Parathyroid adenoma (tissue), 2 donors: ENCODE measurements at regions not wholly inside any gene's neighbourhood (a gene's known extent, or its start where the extent isn't known, plus 50 kb on each side); places are given as distances from the start of the nearest gene placed in this dataset.

Source experiments
- H2AFZ ChIP-seq: fragments of 300-600 bp; sonication (generic); one replicate; pipeline ENCODE4 v1.7.0; 2017; ENCODE audit warnings: antibody characterized with exemption, mild to moderate bottlenecking
- H3K27ac ChIP-seq: fragments of 300-600 bp; sonication (generic); one replicate; pipeline ENCODE4 v1.7.0; 2017
- H3K27me3 ChIP-seq: fragments of 300-600 bp; sonication (generic); one replicate; pipeline ENCODE4 v1.7.0; 2017; ENCODE audit warnings: low read length; ENCODE audit not compliant: control insufficient read depth, insufficient read depth
- H3K36me3 ChIP-seq: fragments of 300-600 bp; sonication (generic); one replicate; pipeline ENCODE4 v1.7.0; 2017; ENCODE audit warnings: low read length; ENCODE audit not compliant: control insufficient read depth, insufficient read depth
- H3K4me1 ChIP-seq: fragments of 300-600 bp; sonication (generic); one replicate; pipeline ENCODE4 v1.7.0; 2017; ENCODE audit warnings: control low read depth
- H3K4me2 ChIP-seq: fragments of 300-600 bp; sonication (generic); one replicate; pipeline ENCODE4 v1.7.0; 2017; ENCODE audit warnings: low read length
- H3K4me3 ChIP-seq: fragments of 300-600 bp; sonication (generic); one replicate; pipeline ENCODE4 v1.7.0; 2017; ENCODE audit warnings: low read depth, low read length
- H3K79me2 ChIP-seq: fragments of 300-600 bp; sonication (generic); one replicate; pipeline ENCODE4 v1.7.0; 2017; ENCODE audit warnings: control low read depth
- H3K9ac ChIP-seq: fragments of 300-600 bp; sonication (generic); one replicate; pipeline ENCODE4 v1.7.0; 2017; ENCODE audit warnings: mild to moderate bottlenecking
- H3K9me3 ChIP-seq: fragments of 300-600 bp; sonication (generic); one replicate; pipeline ENCODE4 v1.7.0; 2017; ENCODE audit warnings: low read length; ENCODE audit not compliant: control insufficient read depth
- TF ChIP-seq, protein P1 (sequence below): fragments of 300-600 bp; sonication (generic); IDR thresholded peaks from one replicate; pipeline ENCODE4 v1.7.0; 2017; ENCODE audit warnings: antibody characterized with exemption, mild to moderate bottlenecking
- donor health status: primary hyperparathyroidism.

DNA sequence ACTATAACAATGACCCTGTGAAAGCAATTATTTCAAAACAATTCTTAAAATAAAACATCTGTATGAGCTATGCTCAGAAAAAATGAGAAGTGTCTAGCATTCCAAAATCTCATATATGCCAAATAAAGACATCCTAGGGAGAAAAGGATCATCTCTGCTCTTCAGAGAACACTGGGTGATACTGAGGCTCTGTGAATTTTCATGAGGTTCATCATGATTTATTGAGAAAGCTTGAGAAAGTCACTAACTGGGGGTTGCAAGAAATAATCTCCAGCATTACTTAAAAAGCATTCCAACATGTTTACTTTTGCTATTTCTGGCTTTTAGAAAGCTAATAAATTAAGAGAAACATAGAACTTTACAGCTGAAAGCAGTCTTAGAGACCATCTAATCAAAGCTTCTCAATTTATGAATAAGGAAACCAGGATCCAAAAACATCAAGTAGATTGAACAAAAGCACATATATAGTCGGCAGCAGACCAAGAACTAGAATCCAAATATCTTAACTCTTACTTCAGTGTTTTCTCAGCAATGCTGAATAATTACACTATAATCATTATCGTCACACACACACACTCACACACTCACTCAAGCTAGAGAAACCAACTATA, 372.8 kb downstream of the NR2F1-AS1 start:
- H3K36me3 ChIP-seq = no peaks in the 10 kb centered on the region
- H3K4me1 ChIP-seq = no peaks in the 10 kb centered on the region
- H3K9ac ChIP-seq = no peak overlapping the region
- H3K79me2 ChIP-seq = no peaks in the 10 kb centered on the region
- H3K9me3 ChIP-seq = no peaks in the 10 kb centered on the region
- no peak overlapping the region for H3K4me3 ChIP-seq
- no peak overlapping the region for H3K27ac ChIP-seq
- TF ChIP-seq, protein P1, sequence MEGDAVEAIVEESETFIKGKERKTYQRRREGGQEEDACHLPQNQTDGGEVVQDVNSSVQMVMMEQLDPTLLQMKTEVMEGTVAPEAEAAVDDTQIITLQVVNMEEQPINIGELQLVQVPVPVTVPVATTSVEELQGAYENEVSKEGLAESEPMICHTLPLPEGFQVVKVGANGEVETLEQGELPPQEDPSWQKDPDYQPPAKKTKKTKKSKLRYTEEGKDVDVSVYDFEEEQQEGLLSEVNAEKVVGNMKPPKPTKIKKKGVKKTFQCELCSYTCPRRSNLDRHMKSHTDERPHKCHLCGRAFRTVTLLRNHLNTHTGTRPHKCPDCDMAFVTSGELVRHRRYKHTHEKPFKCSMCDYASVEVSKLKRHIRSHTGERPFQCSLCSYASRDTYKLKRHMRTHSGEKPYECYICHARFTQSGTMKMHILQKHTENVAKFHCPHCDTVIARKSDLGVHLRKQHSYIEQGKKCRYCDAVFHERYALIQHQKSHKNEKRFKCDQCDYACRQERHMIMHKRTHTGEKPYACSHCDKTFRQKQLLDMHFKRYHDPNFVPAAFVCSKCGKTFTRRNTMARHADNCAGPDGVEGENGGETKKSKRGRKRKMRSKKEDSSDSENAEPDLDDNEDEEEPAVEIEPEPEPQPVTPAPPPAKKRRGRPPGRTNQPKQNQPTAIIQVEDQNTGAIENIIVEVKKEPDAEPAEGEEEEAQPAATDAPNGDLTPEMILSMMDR = no peak
- H3K27me3 ChIP-seq = no peaks in the 10 kb centered on the region
- H2AFZ ChIP-seq = no peak overlapping the region
- H3K4me2 ChIP-seq = no peak overlapping the region

DNA sequence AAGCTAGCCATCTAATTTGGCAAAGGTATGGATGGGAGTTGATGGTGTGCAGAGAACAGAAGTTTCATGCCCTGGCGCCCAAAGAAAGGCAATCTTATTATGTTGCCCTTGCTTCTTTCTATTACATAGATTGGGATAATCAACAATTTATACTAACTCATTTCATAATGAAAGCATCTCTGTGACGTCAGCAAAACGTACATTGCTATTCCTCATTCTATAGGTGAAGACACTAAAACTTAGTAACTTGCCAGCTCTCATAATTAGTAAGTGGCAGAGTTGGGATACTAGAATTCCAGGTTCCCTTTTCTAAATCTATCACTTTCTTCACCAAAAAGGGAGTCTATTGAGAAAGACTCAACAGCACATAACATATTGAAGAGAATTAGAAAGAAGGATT, 374.8 kb downstream of the NR2F1-AS1 start:
- H3K27me3 ChIP-seq = no peaks in the 10 kb centered on the region
- no peaks in the 10 kb centered on the region for H3K79me2 ChIP-seq
- H2AFZ ChIP-seq = no peak overlapping the region
- H3K9me3 ChIP-seq = no peaks in the 10 kb centered on the region
- no peak overlapping the region for H3K9ac ChIP-seq
- no peaks in the 10 kb centered on the region for H3K4me1 ChIP-seq
- H3K36me3 ChIP-seq = no peaks in the 10 kb centered on the region
- no peak overlapping the region for H3K4me2 ChIP-seq
- no peak overlapping the region for H3K27ac ChIP-seq
- TF ChIP-seq, protein P1 = no peak
- no peak overlapping the region for H3K4me3 ChIP-seq

DNA sequence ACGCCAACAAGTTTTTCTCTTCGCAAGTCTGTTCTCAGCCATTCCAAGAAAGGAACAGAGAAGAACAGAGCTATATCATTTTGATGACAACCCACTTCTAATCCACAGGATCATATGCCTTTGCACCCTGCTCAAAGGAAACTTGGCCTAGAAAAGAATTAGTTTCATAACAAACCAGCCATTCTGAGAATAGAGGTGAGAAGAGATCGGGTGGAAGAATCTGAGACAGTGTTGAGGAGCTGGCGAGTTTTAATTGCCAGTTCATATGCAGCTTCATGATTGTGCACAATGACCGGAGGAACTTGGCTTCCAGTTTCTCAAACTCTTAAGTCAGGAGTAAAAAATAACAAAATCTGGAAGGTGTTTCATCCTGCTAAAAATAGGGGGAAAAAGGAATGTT, 380.0 kb downstream of the NR2F1-AS1 start:
- Histone ChIP-seq H3K27ac (no peak overlapping the region), H3K4me2 (no peak overlapping the region), H3K36me3 (no peaks in the 10 kb centered on the region), H3K4me1 (no peaks in the 10 kb centered on the region), H3K79me2 (no peaks in the 10 kb centered on the region), H3K9ac (no peak overlapping the region), H3K9me3 (no peaks in the 10 kb centered on the region), H2AFZ (no peak overlapping the region), H3K27me3 (no peaks in the 10 kb centered on the region), H3K4me3 (no peak overlapping the region)
- TF ChIP-seq, protein P1 = no peak

DNA sequence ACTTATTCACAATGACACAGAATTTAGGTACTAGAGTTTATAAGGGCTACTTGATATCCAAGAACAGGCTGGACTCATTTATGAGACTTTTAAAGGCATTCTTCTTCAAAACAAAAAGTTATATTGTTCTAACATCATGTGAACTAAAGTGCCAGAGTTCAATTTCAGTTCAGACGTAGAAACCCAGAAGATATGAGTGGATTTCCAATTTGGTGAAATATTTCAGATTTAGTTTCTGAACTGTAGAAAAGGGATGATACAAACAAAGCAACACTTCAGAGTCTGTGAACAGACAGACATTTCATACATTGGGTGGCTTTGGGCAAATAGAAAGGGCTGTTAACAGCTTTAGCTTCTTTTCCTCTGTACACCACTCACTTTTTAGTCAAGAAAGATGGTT, 384.0 kb downstream of the NR2F1-AS1 start:
- Histone ChIP-seq H3K79me2 (no peaks in the 10 kb centered on the region), H3K4me1 (no peaks in the 10 kb centered on the region), H3K9ac (no peak overlapping the region), H3K9me3 (no peaks in the 10 kb centered on the region), H3K27me3 (no peaks in the 10 kb centered on the region), H2AFZ (no peak overlapping the region), H3K36me3 (no peaks in the 10 kb centered on the region), H3K4me2 (no peak overlapping the region), H3K4me3 (no peak overlapping the region), H3K27ac (no peak overlapping the region)
- TF ChIP-seq, protein P1 = no peak
